ENCODE measurements at regions not wholly inside any gene's neighbourhood (a gene's known extent, or its start where the extent isn't known, plus 50 kb on each side); places are given as distances from the start of the nearest gene placed in this dataset.
A peak's percentile ranks its signal among the peaks of the same experiment; 100 is the strongest.
"Not testable (repeated sequence)": the region's sequence is repeated elsewhere in the genome, so short reads cannot be mapped to it uniquely, and the experiment has no call there.

GRCh38 chr6:112464901-112465665, 118.0 kb downstream of the RFPL4B start:
- no peak for DNase-seq

- DNase-seq: no peak
Observed at GRCh38 chr6:112466373-112467151, 119.4 kb downstream of the RFPL4B start.

- DNase-seq: no peak
Observed at GRCh38 chr6:112468359-112468758, 121.2 kb downstream of the RFPL4B start.

- no peak for DNase-seq
Observed at GRCh38 chr6:112469306-112469705, 122.2 kb downstream of the RFPL4B start.

GRCh38 chr6:112470376-112470775, 123.2 kb downstream of the RFPL4B start:
- no peak for DNase-seq

- no peak for DNase-seq
Observed at GRCh38 chr6:112470950-112471349, 123.8 kb downstream of the RFPL4B start.

- no peak for DNase-seq
Observed at GRCh38 chr6:112475083-112475482, 128.0 kb downstream of the RFPL4B start.

- DNase-seq: no peak
Observed at GRCh38 chr6:112477125-112477524, 130.0 kb downstream of the RFPL4B start.

GRCh38 chr6:112478036-112478435, 130.9 kb downstream of the RFPL4B start:
- no peak for DNase-seq

- DNase-seq: not testable (repeated sequence)
Observed at GRCh38 chr6:112479975-112480374, 132.8 kb downstream of the RFPL4B start.

GRCh38 chr6:112480553-112480952, 133.4 kb downstream of the RFPL4B start:
- no peak for DNase-seq

GRCh38 chr6:112481211-112481610, 134.1 kb downstream of the RFPL4B start:
- no peak for DNase-seq

- DNase-seq: no peak
Observed at GRCh38 chr6:112482373-112482772, 135.2 kb downstream of the RFPL4B start.

- DNase-seq: no peak
Observed at GRCh38 chr6:112485120-112485826, 138.1 kb downstream of the RFPL4B start.

GRCh38 chr6:112485827-112486212, 138.7 kb downstream of the RFPL4B start:
- no peak for DNase-seq

- DNase-seq: no peak
Observed at GRCh38 chr6:112486454-112486853, 139.3 kb downstream of the RFPL4B start.

- peak; percentile 59 for DNase-seq
Observed at GRCh38 chr6:112488238-112488637, 141.1 kb downstream of the RFPL4B start.

GRCh38 chr6:112501705-112502104, 154.6 kb downstream of the RFPL4B start:
- peak; percentile 74 for DNase-seq

GRCh38 chr6:112502351-112503090, 155.4 kb downstream of the RFPL4B start:
- DNase-seq: no peak

GRCh38 chr6:112503091-112503596, 156.0 kb downstream of the RFPL4B start:
- no peak for DNase-seq

- no peak for DNase-seq
Observed at GRCh38 chr6:112504621-112505020, 157.5 kb downstream of the RFPL4B start.

GRCh38 chr6:112511441-112511840, 164.3 kb downstream of the RFPL4B start:
- no peak for DNase-seq

GRCh38 chr6:112513175-112513574, 166.0 kb downstream of the RFPL4B start:
- DNase-seq: no peak

Measured in NCI-H2227 treated with DMSO at 0.1 percent for 48 hours (cell line).